AML-193 (cell line): ENCODE measurements at regions not wholly inside any gene's neighbourhood (a gene's known extent, or its start where the extent isn't known, plus 50 kb on each side); places are given as distances from the start of the nearest gene placed in this dataset.
"Not testable (repeated sequence)": the region's sequence is repeated elsewhere in the genome, so short reads cannot be mapped to it uniquely, and the experiment has no call there.

Experiments used
- DNase-seq, 2 experiments: peaks; one replicate each; lab custom pipeline; 2025; lab: John Stamatoyannopoulos, UW

DNA sequence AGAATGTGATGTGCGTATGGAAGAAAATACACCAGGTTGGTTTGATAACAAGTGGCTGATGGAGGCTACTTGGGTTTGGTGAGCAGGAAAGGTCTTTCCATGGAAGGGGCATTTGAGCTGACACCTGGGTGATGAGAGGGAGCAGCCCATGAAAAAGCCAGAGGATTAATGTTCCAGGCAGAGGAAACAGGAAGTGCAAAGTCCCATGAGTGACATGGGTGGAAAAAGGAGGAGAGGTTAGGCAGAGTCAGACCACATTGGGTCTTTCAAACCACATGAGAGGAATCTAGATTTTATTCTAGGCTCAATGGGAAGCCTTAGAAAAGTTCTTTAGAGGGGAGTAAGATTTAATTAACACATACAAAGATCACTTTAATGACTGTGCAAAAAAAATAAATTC lies 195.7 kb downstream of the LRATD1 start:
- no peak for DNase-seq

DNA sequence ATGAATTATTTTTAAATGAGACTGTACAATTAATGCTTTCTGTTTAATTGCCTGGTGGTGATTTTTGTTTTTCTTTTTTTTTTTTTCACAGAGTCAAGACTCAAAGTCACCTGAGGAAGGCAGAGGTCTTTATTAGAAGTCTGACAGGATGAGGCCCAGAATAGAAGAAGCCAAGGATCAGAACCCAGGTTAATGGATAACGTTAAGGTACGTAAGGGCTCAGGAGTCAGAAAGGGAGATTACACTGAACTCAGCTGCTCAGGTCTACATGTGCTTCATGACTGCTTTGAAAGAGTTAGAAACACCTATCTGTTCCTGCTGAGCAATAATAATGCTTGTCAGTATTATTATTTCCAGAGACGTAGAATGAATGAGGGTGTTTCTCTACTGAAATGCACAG lies 196.5 kb downstream of the LRATD1 start:
- DNase-seq = no peak

DNA sequence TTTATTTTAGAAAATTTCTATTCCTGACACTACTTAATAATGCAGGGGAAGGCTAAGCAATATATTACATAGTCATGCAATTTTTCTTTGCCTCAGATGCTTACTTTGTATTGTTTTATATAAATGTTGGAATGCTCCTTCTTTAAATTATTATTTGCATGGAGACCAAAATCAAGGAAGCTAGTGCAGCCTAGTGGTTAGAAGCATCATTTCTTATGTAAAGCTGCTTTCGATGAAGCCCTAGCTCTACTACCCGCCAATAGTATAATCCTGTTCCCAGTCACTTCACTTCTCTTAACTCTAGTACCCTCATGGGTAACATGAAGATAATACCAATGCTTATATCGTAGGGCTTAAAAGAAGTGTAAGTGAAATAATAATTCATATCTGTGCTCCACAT lies 198.9 kb downstream of the LRATD1 start:
- no peak for DNase-seq

DNA sequence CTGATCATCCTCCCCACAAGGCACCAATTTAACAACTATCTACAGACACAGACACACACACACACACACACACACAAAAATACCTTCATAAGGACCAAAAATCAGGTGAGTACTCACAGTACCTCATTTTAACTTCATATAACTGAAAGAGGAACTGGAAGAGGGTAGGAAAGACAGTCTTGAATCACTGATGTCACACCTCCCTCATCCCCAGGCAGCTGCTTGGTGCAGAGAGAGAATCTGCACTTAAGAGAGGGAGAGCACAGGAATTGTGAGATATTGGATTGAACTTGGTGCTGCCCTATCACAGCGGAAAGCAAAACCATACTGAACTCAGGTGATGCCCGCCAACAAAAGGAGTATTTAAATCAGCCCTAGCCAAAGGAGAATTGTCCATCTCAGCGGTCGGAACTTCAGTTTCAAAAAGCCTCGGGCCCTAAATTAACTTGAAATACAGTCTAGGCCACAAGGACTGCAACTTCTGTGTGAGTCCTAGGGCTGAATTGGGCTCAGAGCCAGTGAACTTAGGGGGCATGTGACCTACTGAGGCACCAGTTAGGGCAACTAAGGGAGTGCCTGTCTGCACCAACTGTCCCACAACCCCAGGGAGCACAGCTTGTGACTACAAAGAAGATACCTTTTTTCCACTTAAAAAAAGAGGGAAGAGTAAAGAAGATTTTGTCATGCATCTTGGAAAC lies 211.1 kb downstream of the LRATD1 start:
- no peak for DNase-seq

DNA sequence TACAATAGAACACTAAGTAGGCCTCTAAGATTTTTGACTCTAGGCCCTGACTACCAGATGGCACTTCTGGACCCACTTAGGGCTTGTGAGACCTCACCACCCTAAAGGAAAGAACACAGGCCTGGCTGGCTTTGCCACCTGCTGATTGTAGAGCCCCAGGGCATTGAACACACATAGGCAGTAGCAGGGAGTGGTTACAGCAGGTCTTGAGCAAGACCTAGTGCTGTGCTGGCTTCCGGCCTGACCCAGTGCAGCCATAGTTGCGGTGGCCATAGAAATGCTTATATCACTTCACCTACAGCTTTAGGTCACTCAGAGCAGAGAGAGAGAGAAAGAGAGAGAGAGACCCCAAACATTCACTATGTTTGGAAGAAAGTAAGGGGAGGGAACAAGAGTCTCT lies 223.2 kb downstream of the LRATD1 start:
- DNase-seq = no peak

DNA sequence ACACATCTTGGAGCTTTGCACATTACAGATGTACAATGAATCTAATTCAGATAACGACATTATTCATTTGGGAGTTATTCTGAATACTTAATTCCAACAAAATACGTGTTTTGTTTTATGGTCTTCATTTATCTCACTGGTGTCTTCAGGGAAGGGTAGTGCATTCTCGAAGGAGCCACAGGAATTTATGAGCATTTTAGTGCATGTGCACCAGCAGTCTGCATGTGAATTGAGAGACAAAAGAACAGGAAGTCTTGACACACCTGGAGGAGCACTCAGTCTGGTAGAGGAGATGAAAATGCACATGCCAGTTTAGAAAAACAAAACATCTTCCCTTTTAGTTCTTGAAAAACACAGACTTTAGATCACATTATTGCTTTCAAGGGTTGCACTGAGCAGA lies 228.7 kb downstream of the LRATD1 start:
- no peak for DNase-seq

DNA sequence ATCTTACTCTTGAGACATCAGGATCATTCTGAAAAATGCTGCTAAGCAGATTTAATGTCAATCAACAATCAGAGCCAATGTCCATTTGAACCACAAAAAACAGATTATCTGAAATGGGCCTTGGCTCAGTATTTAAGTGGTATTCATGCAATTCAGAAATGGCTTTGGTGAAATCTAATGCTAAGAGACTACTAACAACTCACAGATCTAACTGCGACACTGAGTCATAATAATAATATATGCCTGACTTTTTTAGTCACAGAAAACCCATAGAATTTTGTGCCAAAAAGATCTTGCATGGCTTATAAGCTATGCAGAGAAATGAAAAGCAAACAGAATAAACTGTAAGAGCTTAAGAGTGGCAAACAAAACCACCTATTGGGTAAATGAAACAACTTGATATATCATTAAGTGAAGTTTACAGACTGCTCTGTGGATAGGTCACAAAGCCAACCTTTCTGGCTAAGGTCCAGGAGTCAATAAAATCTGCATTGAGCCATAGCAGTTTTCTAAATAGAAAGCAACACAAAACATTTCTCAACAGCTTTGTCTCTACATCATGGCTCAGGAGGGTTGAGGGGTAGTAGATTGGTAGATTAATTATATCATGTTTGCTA lies 234.3 kb downstream of the LRATD1 start:
- no peak for DNase-seq

DNA sequence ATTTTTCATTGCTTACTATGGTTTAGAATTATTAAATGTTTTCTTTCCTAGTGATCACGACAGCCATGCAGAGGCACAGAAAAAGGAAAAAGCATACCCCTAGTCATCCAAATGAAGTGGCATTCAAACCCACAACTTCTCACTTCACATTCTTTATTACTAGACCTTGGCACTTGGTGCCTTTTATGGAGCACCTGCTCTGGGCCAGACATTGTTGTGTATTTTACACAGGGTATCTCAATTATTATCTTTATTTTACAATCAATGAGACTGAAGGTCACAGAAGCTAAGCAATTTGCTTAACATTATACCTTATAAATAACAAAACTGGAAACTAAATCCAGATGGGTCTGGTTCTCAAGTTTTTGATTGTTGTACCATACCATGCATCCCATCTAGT lies 235.3 kb downstream of the LRATD1 start:
- DNase-seq = no peak

DNA sequence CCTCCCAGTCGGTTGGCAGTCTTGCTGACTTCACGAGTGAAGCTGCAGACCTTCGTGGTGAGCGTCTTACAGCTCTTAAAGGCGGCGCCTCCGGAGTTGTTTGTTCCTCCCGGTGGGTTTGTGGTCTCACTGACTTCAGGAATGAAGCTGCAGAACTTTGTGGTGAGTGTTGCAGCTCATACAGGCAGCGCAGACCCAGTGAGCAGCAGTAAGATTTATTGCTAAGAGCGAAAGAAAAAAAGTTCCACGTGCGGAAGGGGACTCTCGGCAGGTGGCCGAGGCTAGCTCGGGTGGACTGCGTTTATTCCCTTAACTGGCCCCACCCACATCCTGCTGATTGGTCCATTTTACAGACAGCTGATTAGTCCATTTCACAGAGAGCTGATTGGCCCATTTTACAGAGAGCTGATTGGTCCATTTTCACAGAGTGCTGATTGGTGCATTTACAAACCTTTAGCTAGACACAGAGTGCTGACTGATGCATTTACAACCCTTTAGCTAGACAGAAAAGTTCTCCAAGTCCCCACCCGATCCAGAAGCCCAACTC lies 240.3 kb downstream of the LRATD1 start:
- no peak for DNase-seq

DNA sequence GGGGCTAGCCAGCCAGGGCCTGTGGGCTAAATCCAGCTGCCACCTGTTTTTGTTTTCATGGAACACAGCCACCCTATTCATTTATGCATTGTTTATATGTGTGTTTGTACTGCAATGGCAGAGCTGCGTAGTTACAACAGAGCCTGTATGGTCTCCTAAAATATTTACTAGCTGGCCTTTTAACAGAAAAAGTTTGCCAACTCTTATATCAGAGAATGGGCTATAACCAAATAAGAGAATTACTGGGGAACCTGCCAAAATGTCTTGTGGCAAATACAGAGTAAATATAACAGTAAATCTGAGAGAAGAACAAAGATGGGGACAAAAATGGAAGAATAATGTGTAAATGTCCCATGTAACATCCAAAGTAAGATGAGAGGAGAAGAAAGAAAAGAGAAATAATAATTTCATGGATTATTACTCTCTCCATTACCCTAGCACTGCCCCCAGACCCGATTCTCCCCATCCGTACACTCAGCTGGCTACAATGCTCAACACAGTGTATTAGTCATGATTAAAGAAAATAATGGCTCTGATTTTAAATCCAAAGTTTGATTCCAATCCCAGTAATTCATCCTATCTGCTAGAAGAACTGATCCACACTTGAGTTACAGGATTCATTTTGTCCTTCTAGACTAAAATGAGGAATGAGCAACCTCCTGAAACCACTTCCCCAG lies 249.3 kb downstream of the LRATD1 start:
- no peak for DNase-seq

DNA sequence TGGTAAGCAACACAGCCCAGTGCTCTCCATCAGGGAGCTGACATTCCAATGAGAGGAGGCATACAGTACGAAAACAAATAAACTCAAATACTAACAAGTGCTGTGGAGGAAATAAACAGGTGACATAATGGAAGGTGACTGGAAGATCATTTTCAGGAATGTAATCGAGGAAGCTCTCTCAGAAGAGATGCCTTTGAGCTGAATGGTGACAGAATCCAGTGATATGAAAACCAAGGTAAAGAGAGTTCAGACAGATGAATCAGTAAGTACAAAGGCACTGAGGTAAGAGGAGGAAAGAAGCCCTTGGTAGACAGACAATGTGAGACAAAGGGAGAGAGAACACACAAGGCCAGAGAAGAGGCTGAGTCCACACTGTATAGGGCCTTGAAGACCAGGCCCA lies 252.1 kb downstream of the LRATD1 start:
- no peak for DNase-seq

DNA sequence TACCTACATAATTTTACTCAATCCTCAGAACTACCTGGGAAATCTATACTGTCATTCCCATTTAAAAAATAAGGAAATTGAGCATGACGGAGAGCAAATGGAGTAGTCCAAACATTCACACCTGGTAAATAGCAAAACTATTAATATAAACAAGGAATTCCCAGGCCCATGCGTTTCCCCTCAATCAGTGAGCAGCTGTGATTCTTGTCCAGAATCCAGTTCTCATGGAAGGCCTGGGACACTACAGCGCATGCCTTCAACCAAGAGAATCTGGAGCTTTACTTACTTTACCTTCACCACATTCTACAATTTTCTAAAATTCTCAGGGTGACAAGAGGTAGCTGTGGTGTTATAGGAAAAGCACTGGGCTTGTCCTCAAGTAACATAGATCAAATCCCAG lies 259.0 kb downstream of the LRATD1 start:
- DNase-seq = no peak

DNA sequence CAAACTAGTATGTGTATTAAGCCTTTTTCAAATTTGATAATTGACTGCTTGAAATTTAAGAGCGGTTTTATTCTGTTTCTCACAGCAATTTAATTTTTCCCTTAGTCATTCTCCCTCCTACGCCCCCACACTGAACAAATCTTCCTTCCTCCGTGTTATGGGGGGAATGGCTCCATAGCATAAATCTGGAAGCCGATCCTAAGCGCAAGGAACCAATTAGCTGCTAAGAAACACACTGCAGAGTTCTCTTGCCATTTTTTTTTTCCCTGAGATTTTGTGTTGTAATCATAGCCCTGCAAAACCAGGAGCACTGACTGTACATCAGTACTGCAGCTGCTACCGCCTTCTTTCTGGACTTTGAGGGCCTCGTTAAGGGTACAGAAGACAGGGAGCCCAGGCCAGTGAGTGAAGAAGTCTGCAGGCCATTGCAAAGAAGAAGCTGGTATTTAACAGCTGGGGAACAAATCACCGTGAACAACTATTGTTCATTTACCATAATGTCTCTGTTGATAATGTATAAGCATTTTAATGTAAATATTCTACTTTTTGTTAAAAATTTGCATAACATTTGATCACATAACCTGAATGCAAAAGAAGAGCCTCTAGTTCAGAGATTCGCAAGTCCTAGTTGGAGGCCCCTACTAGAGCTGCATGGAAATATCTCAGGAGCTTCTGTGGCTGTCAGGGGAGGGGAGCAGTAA lies 264.0 kb downstream of the LRATD1 start:
- DNase-seq = no peak

DNA sequence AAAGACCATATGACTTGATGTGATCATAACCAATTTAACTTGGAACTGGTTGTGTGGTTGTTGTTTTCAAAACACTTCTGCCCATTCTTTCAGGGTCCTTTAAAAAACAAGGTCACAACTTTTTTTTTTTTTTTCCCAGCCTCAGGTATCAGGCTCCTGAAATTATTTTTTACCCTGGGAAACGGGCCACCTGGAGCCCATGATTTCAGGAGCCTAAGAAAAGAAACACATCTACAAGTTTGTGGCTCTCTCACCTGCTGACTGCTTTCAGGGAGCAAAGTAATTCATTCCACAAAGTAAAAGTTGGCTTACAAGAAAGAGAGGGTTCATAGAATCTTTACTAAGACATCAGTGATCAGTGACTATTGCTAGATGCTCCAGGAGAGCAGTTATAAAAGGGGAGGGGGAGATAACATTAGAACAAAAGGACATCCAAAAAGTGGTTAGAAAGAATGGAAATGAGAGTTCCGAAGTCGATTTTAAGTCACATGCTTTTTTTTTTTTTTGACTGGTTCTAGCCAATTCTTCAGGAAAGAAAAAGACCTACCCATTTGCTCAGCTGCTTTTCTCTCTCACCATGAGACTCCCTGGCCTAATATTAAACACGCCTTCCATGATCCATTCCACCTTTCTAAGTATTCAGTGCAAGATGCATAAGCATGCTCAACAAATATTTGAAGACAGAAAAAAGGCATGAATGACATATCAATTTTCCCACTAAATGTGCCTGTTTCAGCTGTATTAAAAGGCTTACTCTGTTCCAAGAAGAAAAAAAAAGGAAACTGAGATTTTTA lies 267.3 kb downstream of the LRATD1 start:
- DNase-seq = no peak

DNA sequence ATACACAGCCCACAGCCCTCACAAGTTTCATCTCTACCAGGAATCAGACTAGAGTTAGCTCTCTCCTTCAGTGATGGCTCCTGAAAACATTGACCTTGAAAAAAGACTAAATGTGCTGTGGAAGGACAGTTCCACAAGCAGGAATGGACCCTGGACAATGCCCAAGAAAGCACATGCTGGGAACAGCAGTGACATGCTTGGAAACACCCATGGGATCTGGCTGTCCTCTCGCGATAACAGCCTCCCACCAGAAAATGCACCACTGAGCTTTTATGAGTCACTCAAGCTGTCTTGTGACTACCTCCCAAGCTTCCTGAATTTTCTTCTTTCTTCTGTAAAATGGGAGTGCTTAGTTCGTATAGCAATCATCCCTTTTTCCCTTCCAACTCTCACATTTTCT lies 269.2 kb downstream of the LRATD1 start:
- no peak for DNase-seq

DNA sequence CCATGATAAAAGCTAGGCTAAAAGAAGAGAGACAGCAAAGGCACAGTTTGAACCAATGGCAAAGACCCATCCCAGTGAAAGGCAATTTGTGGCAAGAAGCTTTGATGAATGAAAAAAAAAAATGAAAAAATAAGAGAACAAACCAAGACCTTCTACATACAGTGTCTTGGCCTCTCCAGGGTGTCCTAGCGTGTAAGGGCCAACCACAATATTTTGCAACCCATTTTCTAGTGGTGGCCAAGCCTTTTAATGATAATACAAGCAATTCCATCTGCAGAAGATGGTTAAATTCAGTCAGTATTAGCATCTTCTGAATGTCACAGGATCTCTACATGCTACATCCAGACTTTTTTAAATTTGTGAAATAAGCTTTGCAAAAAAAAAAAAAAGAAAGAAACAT lies 270.4 kb downstream of the LRATD1 start:
- DNase-seq = peak in 1 of 2 experiments; percentile 23

DNA sequence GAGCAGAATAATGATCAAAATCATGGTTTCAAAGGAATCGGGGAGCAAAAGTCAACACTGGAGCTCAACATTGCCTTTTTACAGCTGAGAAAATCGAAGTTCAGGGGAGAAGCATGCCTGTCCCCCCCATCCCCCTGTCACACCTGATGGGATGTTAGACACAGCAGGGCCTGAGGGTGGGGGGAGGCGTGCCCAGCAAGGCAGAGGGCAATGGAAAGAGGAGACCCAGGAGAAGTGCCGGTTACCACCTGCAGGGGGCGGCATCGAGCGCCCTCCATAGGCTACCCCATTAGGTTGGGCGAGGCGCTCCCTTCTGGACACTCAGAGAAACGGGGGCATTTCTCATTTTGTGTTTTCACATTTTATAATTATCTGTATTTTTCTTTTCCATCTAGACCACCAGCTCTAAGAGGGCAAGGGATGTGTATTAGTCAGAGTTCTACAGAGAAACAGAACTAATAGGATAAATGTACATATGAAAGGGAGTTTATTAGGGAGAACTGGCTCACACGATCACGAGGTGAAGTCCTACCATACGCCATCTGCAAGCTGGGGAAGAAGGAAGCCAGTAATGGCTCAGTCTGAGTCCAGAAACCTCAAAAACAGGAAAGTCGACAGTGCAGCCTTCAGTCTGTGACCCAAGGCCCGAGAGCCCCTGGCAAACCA lies 271.3 kb downstream of the LRATD1 start:
- DNase-seq = peak; percentile 47 to 48

DNA sequence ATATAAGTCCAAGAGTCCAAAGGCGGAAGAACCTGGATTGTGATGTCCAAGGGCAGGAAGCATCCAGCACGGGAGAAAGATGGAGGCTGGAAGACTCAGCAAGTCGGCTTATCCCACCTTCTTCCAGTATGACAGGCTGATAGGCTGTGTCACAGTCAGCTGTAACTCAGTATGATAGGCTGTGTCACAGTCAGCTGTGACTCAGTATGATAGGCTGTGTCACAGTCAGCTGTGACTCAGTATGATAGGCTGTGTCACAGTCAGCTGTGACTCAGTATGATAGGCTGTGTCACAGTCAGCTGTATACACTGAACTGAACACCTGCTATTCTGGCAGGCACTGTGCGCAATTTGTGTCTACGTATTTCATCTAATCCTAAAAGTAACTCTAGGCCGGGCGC lies 271.9 kb downstream of the LRATD1 start:
- not testable (repeated sequence) for DNase-seq

DNA sequence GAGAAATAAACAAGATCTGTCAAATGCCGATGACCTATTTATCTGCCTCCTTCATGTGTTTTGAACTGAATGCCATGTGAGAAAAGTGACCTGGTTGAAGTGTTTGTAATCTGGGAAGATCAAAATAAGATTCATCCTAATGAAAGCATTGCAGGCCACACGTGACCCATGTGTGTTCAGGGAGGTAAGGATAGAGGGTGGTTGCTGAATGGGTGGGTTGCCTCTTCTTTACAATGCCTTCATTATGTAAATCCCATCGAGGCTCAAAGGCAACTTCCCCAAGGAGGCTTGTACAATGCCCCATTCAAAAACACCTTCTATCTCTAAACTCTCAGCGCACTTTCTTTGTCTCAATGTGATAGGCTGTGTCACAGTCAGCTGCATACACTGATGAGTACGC lies 273.1 kb downstream of the LRATD1 start:
- no peak for DNase-seq

DNA sequence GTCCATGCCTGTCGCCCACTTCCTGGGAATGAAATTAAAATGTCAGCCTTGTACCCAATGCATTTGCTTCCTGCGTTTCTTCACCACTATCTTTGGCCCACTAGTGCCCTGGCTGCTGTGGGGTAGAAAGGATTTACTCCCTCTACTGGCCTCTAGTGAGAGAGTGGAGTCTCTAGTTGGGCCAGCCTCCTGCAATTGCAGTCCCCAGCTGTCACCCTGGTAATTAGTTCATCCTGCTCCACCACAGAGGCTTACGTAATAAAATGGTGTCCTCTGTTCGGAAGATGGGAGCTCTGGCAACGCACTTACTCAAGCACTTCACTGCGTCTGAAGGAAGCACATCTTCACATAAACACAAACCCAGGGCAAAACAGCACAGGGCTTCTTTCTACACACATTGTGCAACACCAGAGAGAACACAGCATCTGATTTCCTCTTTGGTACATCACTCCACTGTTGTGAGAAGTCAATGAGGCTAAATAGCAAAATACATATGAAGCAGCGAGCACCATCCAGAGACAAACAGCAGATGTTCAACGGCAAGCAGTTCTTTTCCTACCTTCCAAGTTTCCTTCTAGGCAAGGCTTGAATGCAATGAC lies 274.6 kb downstream of the LRATD1 start:
- DNase-seq = peak in 1 of 2 experiments; percentile 7

DNA sequence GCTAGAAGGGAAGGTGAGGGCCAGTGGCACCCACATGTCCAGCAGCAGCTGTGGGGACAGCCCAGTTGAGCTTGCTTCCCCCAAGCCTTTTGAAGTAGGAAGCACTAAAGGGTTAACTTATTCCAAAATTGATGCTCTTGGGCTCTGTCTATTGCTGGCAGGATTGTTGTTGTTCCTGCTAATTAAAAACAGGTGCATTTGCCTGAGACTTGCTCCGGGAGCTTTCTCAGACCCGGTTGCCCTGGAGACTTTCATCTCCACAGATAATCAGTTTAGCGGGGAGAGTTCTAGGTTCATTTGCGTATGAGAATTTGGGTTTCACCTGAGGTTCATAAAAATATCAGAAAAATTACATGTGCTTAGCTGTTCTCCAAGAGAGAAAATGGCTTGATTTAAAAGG lies 277.3 kb downstream of the LRATD1 start:
- no peak for DNase-seq
